ENCODE measurements at regions not wholly inside any gene's neighbourhood (a gene's known extent, or its start where the extent isn't known, plus 50 kb on each side); places are given as distances from the start of the nearest gene placed in this dataset.

- no peak overlapping the region for H2BK120ac ChIP-seq (ENCODE audit: low read depth, low read length)
- no peak overlapping the region for H3K4me2 ChIP-seq (ENCODE audit: insufficient read depth, low read length, poor library complexity, severe bottlenecking)
- H3K36me3 ChIP-seq (replicated peaks in 1 of 2; ENCODE audit: control insufficient read depth in 2 of 2, insufficient read depth in 2 of 2, low read length in 2 of 2), result no peaks in the 10 kb centered on the region
- H3K27me3 ChIP-seq (ENCODE audit: control insufficient read depth in 3 of 3, insufficient read depth in 3 of 3, low read depth in 1 of 3, low read length in 3 of 3), result peaks cover 0 to 5% (median 0%) of the 10 kb centered on the region in 3 experiments
- no peak overlapping the region for H2BK15ac ChIP-seq (ENCODE audit: low read length)
- H2BK5ac ChIP-seq (ENCODE audit: low read length), result no peak overlapping the region
- H2AK5ac ChIP-seq (ENCODE audit: low read depth, low read length), result no peak overlapping the region
- no peak overlapping the region for H3K9ac ChIP-seq (ENCODE audit: low read depth, low read length, poor library complexity)
- H4K91ac ChIP-seq (ENCODE audit: low read depth, low read length, poor library complexity), result no peak overlapping the region
- no peak overlapping the region for H3K27ac ChIP-seq (replicated peaks; ENCODE audit: low read length)
- H2AFZ ChIP-seq (ENCODE audit: low read length), result no peak overlapping the region
- no peaks in the 10 kb centered on the region for H3K4me1 ChIP-seq (ENCODE audit: control insufficient read depth in 2 of 2, insufficient read depth in 1 of 2, low read depth in 1 of 2, low read length in 2 of 2)
- H3K4me3 ChIP-seq (ENCODE audit: low read length in 2 of 2), result no peak overlapping the region
- no peaks in the 10 kb centered on the region for H3K79me1 ChIP-seq (ENCODE audit: low read depth, low read length)
- no peak overlapping the region for H3K14ac ChIP-seq (ENCODE audit: low read length)
- no CpG with 5 or more reads among the region's 2 CpGs for WGBS, 2 donors (ENCODE audit: extremely low coverage in 2 of 2, insufficient read length in 2 of 2, insufficient replicate concordance in 1 of 2)
- H2BK12ac ChIP-seq (ENCODE audit: low read length), result no peak overlapping the region
- no peak overlapping the region for H3K4ac ChIP-seq (ENCODE audit: low read length)
- no peak overlapping the region for H3K23ac ChIP-seq (ENCODE audit: low read depth, low read length, poor library complexity)
- H4K8ac ChIP-seq (ENCODE audit: low read depth, low read length), result no peak overlapping the region
- DNase-seq (ENCODE audit: low spot score), result no peak
- H3K18ac ChIP-seq (ENCODE audit: low read length), result no peak overlapping the region
- H3K9me3 ChIP-seq (replicated peaks in 1 of 2; ENCODE audit: control insufficient read depth in 2 of 2, insufficient read depth in 1 of 2, low read depth in 1 of 2, low read length in 2 of 2), result peaks cover 0 to 6% of the 10 kb centered on the region in 2 donors
These were observed 82.5 kb downstream of the OAT start for GRCh38 chr10:124336186-124336585.

- Histone ChIP-seq H3K23ac (ENCODE audit: low read depth, low read length, poor library complexity) (no peak overlapping the region), H4K91ac (ENCODE audit: low read depth, low read length, poor library complexity) (no peak overlapping the region), H2BK5ac (ENCODE audit: low read length) (no peak overlapping the region), H3K36me3 (replicated peaks in 1 of 2; ENCODE audit: control insufficient read depth in 2 of 2, insufficient read depth in 2 of 2, low read length in 2 of 2) (no peaks in the 10 kb centered on the region), H2AK5ac (ENCODE audit: low read depth, low read length) (no peak overlapping the region), H3K9ac (ENCODE audit: low read depth, low read length, poor library complexity) (no peak overlapping the region), H3K18ac (ENCODE audit: low read length) (no peak overlapping the region), H3K4me2 (ENCODE audit: insufficient read depth, low read length, poor library complexity, severe bottlenecking) (no peak overlapping the region), H3K4me3 (ENCODE audit: low read length in 2 of 2) (no peak overlapping the region), H2BK15ac (ENCODE audit: low read length) (no peak overlapping the region), H3K14ac (ENCODE audit: low read length) (no peak overlapping the region), H2BK12ac (ENCODE audit: low read length) (no peak overlapping the region), H2AFZ (ENCODE audit: low read length) (no peak overlapping the region), H3K4me1 (ENCODE audit: control insufficient read depth in 2 of 2, insufficient read depth in 1 of 2, low read depth in 1 of 2, low read length in 2 of 2) (no peaks in the 10 kb centered on the region), H3K79me1 (ENCODE audit: low read depth, low read length) (no peaks in the 10 kb centered on the region), H3K27ac (replicated peaks; ENCODE audit: low read length) (no peak overlapping the region), H4K8ac (ENCODE audit: low read depth, low read length) (no peak overlapping the region), H2BK120ac (ENCODE audit: low read depth, low read length) (no peak overlapping the region), H3K27me3 (ENCODE audit: control insufficient read depth in 3 of 3, insufficient read depth in 3 of 3, low read depth in 1 of 3, low read length in 3 of 3) (peaks cover 0 to 3% (median 0%) of the 10 kb centered on the region in 3 experiments), H3K4ac (ENCODE audit: low read length) (no peak overlapping the region), H3K9me3 (replicated peaks in 1 of 2; ENCODE audit: control insufficient read depth in 2 of 2, insufficient read depth in 1 of 2, low read depth in 1 of 2, low read length in 2 of 2) (peaks cover 0 to 6% of the 10 kb centered on the region in 2 donors)
- DNase-seq (ENCODE audit: low spot score), result no peak
- WGBS, 2 donors (ENCODE audit: extremely low coverage in 2 of 2, insufficient read length in 2 of 2, insufficient replicate concordance in 1 of 2), result no CpG with 5 or more reads among the region's 1 CpG
These were observed 84.8 kb downstream of the OAT start for GRCh38 chr10:124333931-124334330.

- peaks cover 0 to 6% of the 10 kb centered on the region in 2 donors for H3K9me3 ChIP-seq (replicated peaks in 1 of 2; ENCODE audit: control insufficient read depth in 2 of 2, insufficient read depth in 1 of 2, low read depth in 1 of 2, low read length in 2 of 2)
- no peaks in the 10 kb centered on the region for H3K36me3 ChIP-seq (replicated peaks in 1 of 2; ENCODE audit: control insufficient read depth in 2 of 2, insufficient read depth in 2 of 2, low read length in 2 of 2)
- H3K9ac ChIP-seq (ENCODE audit: low read depth, low read length, poor library complexity), result no peak overlapping the region
- H2BK120ac ChIP-seq (ENCODE audit: low read depth, low read length), result no peak overlapping the region
- no peak overlapping the region for H4K8ac ChIP-seq (ENCODE audit: low read depth, low read length)
- no peak overlapping the region for H3K18ac ChIP-seq (ENCODE audit: low read length)
- H2BK5ac ChIP-seq (ENCODE audit: low read length), result no peak overlapping the region
- no peaks in the 10 kb centered on the region for H3K4me1 ChIP-seq (ENCODE audit: control insufficient read depth in 2 of 2, insufficient read depth in 1 of 2, low read depth in 1 of 2, low read length in 2 of 2)
- H2BK15ac ChIP-seq (ENCODE audit: low read length), result no peak overlapping the region
- no peak overlapping the region for H2BK12ac ChIP-seq (ENCODE audit: low read length)
- H2AK5ac ChIP-seq (ENCODE audit: low read depth, low read length), result no peak overlapping the region
- no peak overlapping the region for H2AFZ ChIP-seq (ENCODE audit: low read length)
- H4K91ac ChIP-seq (ENCODE audit: low read depth, low read length, poor library complexity), result no peak overlapping the region
- no peak overlapping the region for H3K4me3 ChIP-seq (ENCODE audit: low read length in 2 of 2)
- H3K79me1 ChIP-seq (ENCODE audit: low read depth, low read length), result no peaks in the 10 kb centered on the region
- no peak overlapping the region for H3K14ac ChIP-seq (ENCODE audit: low read length)
- no peak overlapping the region for H3K4me2 ChIP-seq (ENCODE audit: insufficient read depth, low read length, poor library complexity, severe bottlenecking)
- no CpG with 5 or more reads among the region's 1 CpG for WGBS, 2 donors (ENCODE audit: extremely low coverage in 2 of 2, insufficient read length in 2 of 2, insufficient replicate concordance in 1 of 2)
- H3K23ac ChIP-seq (ENCODE audit: low read depth, low read length, poor library complexity), result no peak overlapping the region
- H3K27me3 ChIP-seq (ENCODE audit: control insufficient read depth in 3 of 3, insufficient read depth in 3 of 3, low read depth in 1 of 3, low read length in 3 of 3), result peaks cover 0 to 7% (median 0%) of the 10 kb centered on the region in 3 experiments
- no peak overlapping the region for H3K4ac ChIP-seq (ENCODE audit: low read length)
- no peak for DNase-seq (ENCODE audit: low spot score)
- H3K27ac ChIP-seq (replicated peaks; ENCODE audit: low read length), result no peak overlapping the region
These were observed 86.3 kb downstream of the OAT start for GRCh38 chr10:124332426-124332825.

GRCh38 chr10:124329941-124330340 is 88.8 kb downstream of the OAT start:
- H2BK120ac ChIP-seq (ENCODE audit: low read depth, low read length), result no peak overlapping the region
- no peak overlapping the region for H3K23ac ChIP-seq (ENCODE audit: low read depth, low read length, poor library complexity)
- no peak overlapping the region for H3K18ac ChIP-seq (ENCODE audit: low read length)
- H2BK15ac ChIP-seq (ENCODE audit: low read length), result no peak overlapping the region
- no peak overlapping the region for H2BK5ac ChIP-seq (ENCODE audit: low read length)
- no peak overlapping the region for H4K91ac ChIP-seq (ENCODE audit: low read depth, low read length, poor library complexity)
- H3K27ac ChIP-seq (replicated peaks; ENCODE audit: low read length), result no peak overlapping the region
- H3K36me3 ChIP-seq (replicated peaks in 1 of 2; ENCODE audit: control insufficient read depth in 2 of 2, insufficient read depth in 2 of 2, low read length in 2 of 2), result no peaks in the 10 kb centered on the region
- H3K27me3 ChIP-seq (ENCODE audit: control insufficient read depth in 3 of 3, insufficient read depth in 3 of 3, low read depth in 1 of 3, low read length in 3 of 3), result peaks cover 0 to 7% (median 0%) of the 10 kb centered on the region in 3 experiments
- H3K4me2 ChIP-seq (ENCODE audit: insufficient read depth, low read length, poor library complexity, severe bottlenecking), result no peak overlapping the region
- no peak overlapping the region for H2AK5ac ChIP-seq (ENCODE audit: low read depth, low read length)
- H3K9ac ChIP-seq (ENCODE audit: low read depth, low read length, poor library complexity), result no peak overlapping the region
- no peak overlapping the region for H2BK12ac ChIP-seq (ENCODE audit: low read length)
- H3K9me3 ChIP-seq (replicated peaks in 1 of 2; ENCODE audit: control insufficient read depth in 2 of 2, insufficient read depth in 1 of 2, low read depth in 1 of 2, low read length in 2 of 2), result peaks cover 0 to 4% of the 10 kb centered on the region in 2 donors
- DNase-seq (ENCODE audit: low spot score), result no peak
- H3K4me1 ChIP-seq (ENCODE audit: control insufficient read depth in 2 of 2, insufficient read depth in 1 of 2, low read depth in 1 of 2, low read length in 2 of 2), result no peaks in the 10 kb centered on the region
- no peak overlapping the region for H3K14ac ChIP-seq (ENCODE audit: low read length)
- no CpG with 5 or more reads among the region's 5 CpGs for WGBS, 2 donors (ENCODE audit: extremely low coverage in 2 of 2, insufficient read length in 2 of 2, insufficient replicate concordance in 1 of 2)
- no peak overlapping the region for H3K4ac ChIP-seq (ENCODE audit: low read length)
- H4K8ac ChIP-seq (ENCODE audit: low read depth, low read length), result no peak overlapping the region
- no peak overlapping the region for H3K4me3 ChIP-seq (ENCODE audit: low read length in 2 of 2)
- no peaks in the 10 kb centered on the region for H3K79me1 ChIP-seq (ENCODE audit: low read depth, low read length)
- H2AFZ ChIP-seq (ENCODE audit: low read length), result no peak overlapping the region

Measured in neuronal stem cell (in vitro differentiated cells).